Hepatocyte (in vitro differentiated cells): ENCODE measurements at regions not wholly inside any gene's neighbourhood (a gene's known extent, or its start where the extent isn't known, plus 50 kb on each side); places are given as distances from the start of the nearest gene placed in this dataset.

ENCODE experiments used
- EZH2 ChIP-seq: fragments of 200-600 bp; sonication (generic); IDR thresholded peaks from 2 replicates; pipeline ENCODE4 v1.6.1; 2016; ENCODE audit warnings: antibody characterized with exemption, mild to moderate bottlenecking, borderline replicate concordance
- EZH2phosphoT487 ChIP-seq: fragments of 200-600 bp; sonication (generic); IDR thresholded peaks from one replicate; pipeline ENCODE4 v1.6.1; 2018; ENCODE audit warnings: antibody characterized with exemption, mild to moderate bottlenecking, low read depth, moderate library complexity; ENCODE audit not compliant: unreplicated experiment, severe bottlenecking
- TF ChIP-seq, protein P1 (sequence below): fragments of 200-600 bp; sonication (generic); IDR thresholded peaks from 2 replicates; pipeline ENCODE4 v1.5.1; 2016; ENCODE audit warnings: antibody characterized with exemption, mild to moderate bottlenecking; ENCODE audit not compliant: poor library complexity

DNA sequence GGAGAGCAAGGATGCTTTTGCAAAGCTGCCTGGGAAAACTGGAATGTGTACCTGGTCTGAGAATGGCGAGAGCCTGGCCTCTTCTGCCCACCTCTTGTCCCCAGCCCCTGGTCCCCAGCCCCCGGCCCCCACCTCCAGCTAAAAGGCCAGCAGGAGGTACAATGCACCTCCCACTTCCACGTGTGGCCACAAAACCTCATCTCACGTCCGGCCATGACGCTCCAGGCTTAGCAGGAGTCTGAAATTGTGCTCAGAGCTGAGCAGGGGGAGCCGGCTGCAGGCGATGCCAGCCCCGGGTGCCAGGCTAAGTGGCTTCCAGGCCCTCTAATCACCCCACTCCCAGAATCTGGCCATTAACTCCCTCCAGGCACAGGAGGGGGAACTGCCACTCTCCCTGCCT lies 83.1 kb upstream of the PRR20G start:
- TF ChIP-seq, protein P1, sequence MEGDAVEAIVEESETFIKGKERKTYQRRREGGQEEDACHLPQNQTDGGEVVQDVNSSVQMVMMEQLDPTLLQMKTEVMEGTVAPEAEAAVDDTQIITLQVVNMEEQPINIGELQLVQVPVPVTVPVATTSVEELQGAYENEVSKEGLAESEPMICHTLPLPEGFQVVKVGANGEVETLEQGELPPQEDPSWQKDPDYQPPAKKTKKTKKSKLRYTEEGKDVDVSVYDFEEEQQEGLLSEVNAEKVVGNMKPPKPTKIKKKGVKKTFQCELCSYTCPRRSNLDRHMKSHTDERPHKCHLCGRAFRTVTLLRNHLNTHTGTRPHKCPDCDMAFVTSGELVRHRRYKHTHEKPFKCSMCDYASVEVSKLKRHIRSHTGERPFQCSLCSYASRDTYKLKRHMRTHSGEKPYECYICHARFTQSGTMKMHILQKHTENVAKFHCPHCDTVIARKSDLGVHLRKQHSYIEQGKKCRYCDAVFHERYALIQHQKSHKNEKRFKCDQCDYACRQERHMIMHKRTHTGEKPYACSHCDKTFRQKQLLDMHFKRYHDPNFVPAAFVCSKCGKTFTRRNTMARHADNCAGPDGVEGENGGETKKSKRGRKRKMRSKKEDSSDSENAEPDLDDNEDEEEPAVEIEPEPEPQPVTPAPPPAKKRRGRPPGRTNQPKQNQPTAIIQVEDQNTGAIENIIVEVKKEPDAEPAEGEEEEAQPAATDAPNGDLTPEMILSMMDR, result no peak
- TF ChIP-seq EZH2phosphoT487 (no peak), EZH2 (no peak)
